SIG-M5 (cell line): ENCODE measurements at regions not wholly inside any gene's neighbourhood (a gene's known extent, or its start where the extent isn't known, plus 50 kb on each side); places are given as distances from the start of the nearest gene placed in this dataset.

ENCODE experiments used
- DNase-seq: peaks from one replicate; lab custom pipeline; 2025; lab: John Stamatoyannopoulos, UW

DNA sequence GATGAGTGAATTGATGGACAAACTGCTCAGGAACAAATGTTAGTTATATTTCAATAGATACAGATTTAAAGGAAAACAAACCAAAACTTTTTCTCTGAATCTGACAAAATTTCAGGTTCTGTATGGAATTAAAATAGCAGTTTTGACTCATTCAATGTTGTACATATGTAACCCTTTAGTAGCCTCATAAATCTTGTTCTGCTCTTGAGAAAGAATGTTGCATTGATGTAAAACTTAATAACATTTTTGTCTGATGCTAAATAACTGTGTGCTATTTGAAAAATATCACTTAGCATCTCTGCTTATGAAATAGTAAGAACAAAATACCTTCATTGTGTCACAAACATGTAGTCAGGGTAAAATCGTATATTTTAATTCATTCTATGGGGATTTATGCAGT is 168.9 kb upstream of the NOVA1 start:
- no peak for DNase-seq

DNA sequence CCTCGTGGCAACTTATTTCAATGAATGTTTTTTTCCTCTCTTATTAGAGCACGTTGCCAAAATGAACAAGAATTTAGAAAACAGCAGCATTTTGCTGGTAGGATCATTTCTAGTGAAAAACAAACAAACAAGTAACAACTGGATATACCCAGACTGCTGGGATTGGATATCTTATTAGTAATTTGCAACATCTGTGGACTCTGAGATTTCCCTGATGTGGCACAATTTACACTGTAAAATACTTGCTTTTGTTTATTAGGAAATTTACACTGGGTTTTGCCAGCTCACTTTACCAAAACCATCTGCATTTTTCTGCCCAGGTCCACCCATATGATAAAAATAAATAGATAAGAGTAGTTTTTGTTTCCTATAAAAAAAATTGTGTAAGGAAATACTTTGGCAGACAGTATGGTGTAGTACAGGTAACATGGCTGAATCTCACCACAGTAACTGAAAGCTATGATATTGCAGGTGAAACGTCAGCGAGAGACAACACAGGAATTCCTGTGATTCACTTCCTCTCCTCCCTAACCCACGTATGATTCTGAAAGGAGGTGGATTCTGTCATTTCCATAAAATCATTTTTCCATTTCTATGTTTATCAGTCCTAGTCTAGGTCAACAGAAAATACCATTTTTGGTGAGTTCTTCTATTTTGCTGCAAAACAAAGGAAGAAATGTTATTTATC is 176.2 kb upstream of the NOVA1 start:
- DNase-seq = no peak

DNA sequence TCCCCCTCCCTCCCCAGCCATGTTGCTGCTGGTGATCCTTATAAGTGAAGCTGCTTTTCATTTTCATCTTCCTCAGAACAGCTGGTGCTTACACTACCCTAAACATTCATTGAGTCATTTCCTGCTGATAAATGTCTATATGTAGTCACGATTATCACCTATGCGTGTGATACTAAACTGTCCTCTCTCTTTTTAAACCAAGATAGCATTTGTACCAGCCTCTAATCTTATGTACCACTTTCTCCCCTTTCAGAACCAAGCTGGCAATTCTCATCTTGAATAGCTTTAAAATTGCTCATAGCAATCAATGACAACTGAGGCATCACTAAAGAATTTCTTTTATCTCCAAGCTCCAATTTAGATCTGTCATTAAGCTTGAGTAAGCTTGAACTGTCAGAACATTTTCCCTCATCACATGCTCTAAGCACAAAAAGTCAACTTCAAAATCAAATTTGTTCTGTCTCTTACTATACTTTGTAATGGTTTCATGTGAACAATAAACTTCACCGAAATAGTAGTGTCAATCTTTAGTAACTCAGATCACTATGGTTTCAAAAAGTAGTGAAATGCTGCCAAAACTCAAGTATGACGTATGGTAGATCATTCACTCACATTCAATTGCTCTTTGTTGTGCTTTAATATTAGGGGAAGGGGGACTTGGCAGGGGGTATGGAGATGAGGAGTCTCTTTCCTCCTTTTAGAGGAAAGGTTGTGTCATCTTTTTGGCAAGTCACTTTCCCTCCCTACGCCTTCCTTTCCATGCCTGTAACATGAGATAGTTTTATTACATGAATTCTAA is 178.1 kb upstream of the NOVA1 start:
- no peak for DNase-seq

DNA sequence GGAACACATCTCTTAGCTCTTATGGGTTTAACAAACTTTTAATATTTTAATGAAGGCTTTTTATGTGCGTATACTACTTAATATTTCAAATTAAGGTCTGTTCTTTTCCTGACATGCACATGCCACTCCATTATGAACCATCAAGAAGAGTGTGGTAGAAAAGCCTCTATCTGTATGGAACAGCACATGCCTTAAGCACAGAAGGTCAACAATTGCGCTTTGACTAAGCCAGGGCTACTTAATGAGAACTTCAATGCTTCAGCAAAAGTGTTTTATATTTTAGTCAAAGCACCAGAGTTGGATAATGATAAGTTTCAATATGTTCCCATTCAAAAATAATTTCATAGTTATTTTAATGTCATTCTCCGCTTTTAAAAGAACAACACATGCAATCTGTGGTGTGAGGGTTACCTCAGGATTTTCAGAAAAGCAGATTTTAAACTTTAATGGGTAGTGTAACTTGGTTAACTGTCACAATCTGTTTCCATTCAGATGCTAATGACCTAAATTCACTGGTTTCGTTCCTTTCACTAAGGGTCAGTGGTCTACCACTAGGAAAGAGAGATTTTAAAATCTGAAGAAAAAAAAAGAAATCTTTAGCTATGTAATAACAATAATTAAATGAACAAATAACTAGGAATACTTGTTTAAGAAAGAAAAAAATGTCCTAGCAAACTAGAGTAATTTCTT is 193.4 kb upstream of the NOVA1 start:
- no peak for DNase-seq

DNA sequence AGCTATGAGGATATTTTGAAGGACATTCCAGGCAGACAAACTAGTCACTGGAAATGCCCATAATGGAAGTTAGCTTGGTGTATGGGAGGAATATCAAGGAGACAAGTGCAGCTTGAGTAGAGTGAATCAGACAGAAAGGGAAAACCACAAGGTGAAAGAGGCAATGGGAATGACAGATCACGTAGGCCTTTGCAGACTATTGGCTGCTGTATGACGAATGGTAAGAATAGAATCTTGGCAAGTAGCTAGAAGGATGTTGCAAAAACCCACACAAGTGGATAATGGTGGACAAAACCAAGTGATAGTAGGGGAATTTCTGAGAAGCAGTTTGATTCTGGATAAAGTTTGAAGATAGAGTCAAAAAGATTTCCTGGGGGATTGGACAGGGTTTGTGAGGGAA is 196.9 kb upstream of the NOVA1 start:
- no peak for DNase-seq

DNA sequence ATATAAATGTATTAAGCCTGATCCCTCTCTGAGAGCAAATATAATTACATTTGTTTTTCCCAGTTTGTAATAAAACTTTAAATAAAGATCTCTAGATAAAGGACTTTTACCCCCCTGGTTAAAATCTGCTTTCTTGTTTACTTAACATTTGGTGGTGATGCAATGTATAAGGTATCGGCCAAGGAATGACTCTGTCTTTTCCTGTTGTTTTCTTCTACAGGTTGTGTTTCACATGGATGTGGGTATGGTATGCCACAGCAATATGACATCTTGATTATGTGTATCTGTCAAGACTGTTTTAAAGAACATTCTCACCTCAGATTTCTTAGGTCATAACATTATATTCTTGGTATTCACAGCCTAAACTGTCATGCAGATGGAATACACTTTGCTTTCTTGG is 210.6 kb upstream of the NOVA1 start:
- no peak for DNase-seq

DNA sequence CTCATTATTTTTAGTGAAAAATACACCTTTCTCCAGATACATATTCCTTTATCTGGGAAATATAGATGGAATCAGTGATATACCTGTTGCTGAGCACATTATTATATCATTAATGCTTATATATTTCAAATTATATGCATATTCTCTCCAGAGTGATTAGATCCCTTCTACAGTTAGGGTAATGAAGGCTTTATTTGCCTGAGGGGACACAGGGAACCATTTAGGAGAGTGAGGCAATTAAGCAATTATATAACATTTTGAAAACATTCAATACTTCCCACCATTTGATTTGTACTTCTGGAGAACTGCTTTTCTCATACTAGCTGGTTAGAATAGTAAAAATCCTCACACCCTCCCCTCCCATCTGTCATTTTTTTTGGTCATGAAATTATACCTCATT is 212.8 kb upstream of the NOVA1 start:
- no peak for DNase-seq

DNA sequence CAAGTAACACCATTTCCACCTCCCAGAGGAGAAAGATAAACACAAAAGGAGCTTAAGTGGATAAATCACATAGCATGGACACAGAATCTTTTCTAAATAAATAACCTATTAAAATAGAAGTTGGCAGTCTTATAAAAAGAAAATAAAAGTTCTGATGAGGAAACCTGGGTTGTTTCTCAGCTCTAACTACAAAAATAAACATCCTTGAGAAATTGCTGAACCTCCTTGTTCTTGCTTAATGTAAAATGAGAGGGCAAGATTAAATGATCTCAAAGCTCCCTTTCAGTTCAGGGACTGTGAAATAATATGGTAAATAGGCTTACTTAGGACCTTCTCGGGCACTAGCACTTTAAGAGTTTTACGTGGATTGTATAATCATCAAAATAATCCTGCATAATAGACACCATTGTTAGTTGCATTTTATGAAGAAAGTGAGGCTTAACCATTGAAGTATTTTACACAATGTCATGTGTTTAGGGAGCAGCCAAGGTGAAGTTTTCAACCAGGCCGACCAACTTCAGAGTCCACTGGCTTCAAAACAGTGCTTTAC is 214.0 kb upstream of the NOVA1 start:
- no peak for DNase-seq

DNA sequence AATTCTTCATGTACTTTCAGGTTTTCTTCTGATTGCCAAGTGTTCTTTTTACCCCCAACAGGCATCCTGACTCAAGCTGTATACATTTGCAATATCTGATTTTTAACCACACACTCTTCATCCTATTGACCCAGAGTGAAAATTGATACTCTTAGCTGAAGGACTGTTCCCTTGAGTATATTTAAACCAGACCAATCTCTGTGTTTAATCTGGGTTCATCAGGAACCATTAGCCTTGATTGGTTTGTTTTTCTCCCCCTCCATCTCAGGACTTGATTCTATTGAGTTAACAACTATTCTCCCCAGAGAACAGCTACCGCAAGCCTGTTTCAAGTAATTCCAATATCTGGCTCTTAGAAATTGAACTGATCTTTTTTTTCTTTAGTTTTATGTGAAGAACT is 222.3 kb upstream of the NOVA1 start:
- no peak for DNase-seq

DNA sequence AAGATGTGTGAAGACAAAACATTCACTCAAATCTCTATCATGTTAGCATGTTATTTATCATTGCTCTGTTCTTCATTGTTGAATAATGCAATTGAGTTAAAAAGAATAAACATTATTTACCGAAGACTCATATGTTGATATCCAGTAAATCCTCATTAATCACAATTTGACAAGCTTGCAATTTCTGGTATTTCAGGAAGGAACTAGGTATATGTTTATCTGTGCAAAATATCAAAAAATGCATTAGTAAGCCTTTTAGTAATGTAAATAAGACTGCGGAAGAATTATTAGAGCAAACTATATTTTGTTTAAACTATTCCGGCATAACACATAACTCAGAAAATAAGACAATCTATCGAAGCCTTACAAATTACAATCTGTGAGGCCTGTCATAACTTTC is 222.7 kb upstream of the NOVA1 start:
- DNase-seq = no peak

DNA sequence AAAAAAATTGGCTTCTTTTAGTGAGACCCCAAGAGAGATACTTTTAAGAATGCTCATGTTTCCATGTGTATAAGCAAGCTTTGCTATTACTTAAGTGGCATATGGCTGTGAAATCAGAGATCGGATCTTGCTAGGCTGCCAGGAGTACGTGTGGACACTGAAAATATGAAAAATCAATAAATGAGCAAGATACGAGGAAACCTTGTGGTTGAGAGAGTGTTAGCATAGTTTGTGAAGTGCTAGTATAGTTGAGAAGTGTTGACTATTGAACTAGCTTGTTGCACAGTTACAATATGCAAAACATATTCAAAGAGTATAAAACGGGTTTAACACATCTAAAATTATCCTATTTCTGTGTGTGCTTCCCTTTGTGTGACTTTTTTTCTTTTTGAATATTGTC is 230.9 kb upstream of the NOVA1 start:
- DNase-seq = no peak

DNA sequence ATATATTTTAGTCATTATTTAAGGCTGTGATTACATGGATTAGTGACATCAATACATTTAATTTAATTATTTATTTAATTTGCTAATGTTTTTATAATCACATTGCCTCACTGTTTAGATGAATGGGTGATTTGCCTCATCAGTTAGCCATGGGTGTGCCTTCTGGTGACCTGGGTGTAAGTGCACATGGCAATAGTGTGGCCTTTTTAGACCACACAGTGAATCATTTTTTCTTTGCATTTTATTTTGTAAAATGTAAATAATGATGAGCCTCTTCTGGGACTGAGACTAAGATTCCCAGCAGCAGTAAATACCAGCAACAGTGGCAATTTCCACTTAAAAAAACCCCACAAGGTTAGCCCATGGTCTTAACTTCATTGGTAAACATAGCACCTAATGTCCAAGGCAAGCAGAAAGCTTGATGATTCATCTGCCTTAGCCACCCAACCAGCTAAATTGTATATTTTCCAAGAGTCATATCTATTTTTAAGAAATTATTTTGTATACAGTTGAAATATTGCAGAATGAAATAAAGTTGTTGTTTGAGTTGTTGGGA is 235.9 kb upstream of the NOVA1 start:
- DNase-seq = no peak

DNA sequence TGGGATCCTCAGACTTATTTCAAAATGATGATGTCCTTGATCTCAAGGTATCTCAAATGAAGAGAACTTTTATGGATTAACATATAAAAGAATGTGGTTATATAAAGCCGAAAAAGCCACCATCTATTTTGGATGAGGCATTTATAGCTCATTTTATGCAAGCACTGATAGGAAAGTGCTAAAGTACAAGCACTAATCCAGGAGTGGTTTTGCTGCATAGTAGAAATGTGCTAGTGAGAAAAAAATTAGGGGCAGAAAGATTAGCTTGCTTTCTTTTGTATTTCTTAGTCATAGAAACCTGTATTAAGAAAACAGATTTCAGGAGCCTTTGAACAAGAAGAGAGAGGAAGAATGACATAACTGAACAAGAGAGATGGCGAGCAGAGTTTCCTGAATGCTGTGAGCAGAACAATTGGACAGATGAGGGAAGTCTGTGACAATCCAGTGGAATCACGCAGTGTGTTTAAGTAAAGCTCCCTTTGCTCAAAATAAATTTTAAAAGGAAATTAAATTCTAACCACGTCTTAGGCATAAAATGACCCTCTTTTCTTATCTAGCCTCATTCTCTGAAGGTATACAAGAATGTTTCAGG is 238.2 kb upstream of the NOVA1 start:
- no peak for DNase-seq

DNA sequence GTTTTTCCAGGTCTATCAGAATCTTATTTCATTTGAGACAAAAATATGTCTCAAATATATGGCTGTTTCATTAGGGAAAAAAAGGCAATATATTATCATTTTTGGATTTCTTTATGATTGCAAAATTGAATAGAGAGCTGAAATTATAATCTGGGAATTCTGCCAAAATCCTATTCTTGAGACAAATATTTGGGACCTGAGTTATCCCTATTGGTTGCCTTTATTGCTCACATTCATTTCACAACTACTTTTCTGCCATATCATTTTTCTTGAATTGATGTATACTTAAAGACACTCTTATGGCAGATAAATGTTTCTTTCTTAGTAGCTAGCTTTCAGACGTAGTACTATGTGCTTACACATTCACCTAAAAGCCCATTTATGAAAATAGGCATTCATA is 241.6 kb upstream of the NOVA1 start:
- DNase-seq = no peak

DNA sequence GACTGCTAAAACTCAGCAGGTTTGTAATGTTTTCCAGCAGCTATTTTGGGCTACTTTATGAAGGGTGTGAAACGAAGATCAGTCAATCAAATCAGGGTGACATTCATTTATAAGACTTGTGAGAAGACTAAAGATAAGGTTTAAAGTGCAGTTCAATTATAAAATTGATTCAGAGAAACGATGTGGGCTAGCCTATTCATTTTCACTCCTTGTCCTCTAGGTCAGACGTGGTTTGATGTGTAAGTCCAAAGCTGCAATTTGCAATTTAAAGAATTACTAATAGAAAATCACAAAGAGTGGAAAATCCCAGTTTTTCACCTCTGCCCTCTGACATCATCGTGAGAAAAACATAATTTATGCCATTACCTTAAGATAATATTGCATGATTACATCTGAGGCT is 243.5 kb upstream of the NOVA1 start:
- no peak for DNase-seq

DNA sequence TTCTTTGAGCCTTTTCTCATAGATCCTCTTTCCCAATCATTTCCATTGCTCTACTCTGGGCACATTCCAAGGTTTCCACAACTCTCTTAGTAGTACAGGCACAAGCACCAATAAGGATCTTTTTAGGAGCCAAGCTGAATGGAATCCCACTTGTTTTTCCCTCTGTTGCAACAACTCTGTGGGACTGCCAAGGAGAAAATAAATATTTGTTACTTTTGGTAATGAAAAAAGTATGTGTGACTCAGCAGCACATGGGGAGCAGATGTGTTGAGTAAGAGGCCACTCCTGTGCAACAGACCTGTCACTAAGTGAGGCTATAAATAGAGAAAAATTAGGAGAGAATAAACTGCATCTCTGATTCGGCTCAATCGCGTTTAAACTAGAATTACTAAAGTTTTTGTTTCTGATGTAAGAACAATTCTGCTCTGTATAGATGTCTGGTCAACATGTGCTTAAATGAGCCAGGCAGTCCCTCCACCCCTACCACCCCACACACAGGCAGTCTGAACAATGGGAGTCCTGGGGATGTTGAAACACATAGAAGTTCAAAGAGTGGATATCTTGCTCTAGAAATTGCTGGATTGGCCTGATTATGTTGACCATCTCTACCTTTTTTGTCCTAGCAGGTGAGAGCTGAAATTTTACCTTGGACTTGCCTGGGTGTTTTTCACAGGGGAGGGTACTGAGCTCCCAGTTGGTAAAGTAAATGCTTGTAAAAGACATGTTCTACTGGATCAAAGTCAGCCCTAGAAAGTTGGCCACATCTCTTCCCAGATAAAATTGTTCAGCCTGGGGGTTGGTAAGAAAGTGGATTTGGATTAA is 244.3 kb upstream of the NOVA1 start:
- no peak for DNase-seq

DNA sequence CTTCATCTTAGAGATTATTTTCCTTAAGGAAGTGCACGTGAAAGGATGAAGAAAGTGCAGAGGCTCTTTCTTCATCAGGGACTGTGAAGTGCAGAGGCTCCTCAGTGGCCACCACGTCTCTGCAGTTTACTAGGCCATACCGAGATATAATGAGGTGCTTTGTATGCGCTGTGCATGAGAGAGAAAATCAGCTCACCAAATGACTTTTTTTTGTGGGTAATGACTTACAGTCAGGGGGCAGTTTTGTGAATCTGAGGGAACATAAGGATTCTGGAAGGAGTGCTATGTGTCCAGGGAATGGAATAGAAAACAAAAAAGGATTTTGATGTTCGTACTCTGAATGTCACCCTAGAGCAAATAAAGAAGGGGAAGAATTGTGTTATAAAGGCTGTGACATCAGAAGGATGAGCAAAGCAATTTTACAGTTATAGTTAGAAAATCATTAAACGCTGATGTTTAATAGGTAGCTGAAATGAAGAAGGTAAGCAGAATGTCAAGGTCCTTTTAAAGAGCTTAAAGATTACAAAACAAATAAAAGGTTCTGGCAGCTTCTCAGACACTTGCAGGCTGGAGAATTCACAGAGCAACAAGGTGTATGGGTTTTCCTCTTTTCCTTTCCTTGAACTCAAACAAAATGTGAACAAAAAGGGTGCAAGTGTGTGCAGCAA is 247.5 kb upstream of the NOVA1 start:
- DNase-seq = no peak

DNA sequence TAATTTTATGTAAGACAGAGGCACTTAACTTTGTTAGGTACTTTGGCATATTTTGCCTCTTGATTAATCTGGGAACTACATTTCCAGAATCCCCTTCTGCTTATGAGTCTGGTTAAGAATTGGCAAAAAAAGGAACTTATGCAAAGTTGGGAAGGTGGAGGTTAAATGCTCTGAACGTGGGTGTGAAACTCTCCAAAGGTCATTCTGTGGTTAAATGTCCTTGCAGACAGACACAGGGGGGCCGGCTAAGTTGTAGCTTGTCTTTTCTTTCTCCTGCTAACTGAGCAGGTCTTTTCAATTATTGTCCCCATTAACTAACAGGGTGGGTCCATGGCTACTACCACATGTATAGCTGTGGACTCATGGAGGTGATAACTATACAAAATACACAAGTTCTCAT is 248.6 kb upstream of the NOVA1 start:
- DNase-seq = no peak

DNA sequence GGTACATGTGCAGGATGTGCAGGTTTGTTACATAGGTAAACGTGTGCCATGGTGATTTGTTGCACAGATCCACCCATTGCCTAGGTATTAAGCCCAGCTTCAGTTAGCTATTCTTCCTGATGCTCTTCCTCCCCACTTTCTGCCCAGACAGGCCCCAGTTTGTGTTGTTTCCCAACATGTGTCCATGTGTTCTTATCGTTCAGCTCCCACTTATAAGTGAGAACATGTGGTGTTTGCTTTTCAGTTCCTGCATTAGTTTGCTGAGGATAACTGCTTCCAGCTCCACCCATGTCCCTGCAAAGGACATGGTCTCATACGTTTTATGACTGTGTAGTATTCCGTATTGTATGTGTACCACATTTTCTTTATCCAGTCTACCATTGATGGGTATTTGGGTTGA is 251.7 kb upstream of the NOVA1 start:
- no peak for DNase-seq

DNA sequence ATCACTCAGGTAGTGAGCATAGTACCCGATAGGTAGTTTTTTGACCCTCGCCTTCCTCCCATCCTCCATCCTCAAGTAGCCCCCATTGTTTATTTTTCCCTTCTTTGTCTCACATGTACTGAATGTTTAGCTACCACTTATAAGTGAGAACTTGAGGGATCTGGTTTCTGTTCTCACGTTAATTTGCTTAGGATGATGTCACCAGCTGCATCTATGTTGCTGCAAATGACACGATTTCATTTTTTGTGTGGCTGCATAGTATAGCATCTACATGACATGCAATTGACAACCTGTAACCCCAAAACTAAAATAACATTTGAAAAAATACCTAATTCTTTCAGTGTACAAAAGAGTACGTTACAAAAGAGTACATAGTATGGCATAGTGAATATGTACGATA is 254.0 kb upstream of the NOVA1 start:
- DNase-seq = no peak
